EL (cell line): ENCODE measurements at regions not wholly inside any gene's neighbourhood (a gene's known extent, or its start where the extent isn't known, plus 50 kb on each side); places are given as distances from the start of the nearest gene placed in this dataset.

Experiments
- DNase-seq: peaks from one replicate; pipeline ENCODE4 v3.0.0-alpha.2; 2016

DNA sequence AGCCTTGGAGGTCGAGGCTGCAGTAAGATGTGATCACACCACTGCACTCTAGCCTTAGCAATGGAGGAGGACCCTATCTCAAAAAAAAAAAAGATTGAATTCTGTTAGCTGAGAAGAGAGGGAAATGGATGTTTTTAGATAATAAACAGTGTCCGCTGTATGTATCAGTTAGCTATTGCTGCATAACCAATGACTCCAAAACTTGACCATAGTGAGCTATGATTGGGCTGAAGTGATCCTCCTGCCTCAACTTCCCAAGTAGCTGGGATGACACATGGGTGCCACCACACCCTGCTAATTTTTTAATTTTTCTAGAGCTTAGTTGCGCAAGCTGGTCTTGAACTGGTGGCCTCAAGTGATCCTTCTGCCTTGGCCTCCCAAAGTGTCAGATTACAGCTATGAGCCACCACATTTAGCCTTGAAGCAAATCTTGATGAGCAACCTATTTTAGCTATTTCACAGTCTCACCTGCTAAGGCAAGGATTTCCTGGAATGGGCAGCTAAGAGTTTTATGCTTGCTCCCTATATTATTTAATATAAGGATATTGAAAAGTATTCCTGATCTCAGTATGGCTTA is 68.3 kb upstream of the ATF7IP2 start:
- no peak for DNase-seq

DNA sequence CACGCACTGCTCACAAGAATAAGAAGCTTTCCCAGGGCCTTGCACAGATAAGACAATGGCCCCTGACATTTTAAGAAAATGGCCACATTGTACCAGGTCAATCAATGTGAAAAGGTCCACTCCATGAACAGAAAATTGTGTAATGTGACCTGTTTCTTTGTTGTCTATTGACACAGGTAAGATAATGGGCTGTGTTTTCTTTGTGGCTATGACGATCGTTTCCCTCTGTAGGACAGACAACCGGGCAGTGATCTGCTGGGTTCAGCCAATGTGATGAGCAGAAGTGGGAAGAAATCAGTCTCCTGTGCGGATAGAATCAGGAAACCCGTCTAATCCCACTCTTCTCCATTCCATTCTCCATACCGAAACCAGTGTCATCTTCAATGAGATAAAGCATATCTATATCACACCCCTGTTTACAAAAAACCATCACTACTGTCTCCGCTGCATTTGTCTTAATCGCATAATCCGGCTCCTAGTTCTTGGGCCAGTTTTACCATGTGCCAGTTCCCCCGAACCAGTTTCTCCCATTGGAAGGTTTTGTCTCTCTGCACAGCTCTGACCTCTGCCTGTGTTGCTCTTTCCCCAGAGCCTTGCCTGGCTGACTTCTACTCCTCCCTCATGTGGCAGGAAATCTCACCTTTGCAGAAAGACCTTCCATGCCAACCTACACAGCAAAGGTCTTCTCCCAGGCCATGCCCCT is 66.9 kb upstream of the ATF7IP2 start:
- DNase-seq: no peak

DNA sequence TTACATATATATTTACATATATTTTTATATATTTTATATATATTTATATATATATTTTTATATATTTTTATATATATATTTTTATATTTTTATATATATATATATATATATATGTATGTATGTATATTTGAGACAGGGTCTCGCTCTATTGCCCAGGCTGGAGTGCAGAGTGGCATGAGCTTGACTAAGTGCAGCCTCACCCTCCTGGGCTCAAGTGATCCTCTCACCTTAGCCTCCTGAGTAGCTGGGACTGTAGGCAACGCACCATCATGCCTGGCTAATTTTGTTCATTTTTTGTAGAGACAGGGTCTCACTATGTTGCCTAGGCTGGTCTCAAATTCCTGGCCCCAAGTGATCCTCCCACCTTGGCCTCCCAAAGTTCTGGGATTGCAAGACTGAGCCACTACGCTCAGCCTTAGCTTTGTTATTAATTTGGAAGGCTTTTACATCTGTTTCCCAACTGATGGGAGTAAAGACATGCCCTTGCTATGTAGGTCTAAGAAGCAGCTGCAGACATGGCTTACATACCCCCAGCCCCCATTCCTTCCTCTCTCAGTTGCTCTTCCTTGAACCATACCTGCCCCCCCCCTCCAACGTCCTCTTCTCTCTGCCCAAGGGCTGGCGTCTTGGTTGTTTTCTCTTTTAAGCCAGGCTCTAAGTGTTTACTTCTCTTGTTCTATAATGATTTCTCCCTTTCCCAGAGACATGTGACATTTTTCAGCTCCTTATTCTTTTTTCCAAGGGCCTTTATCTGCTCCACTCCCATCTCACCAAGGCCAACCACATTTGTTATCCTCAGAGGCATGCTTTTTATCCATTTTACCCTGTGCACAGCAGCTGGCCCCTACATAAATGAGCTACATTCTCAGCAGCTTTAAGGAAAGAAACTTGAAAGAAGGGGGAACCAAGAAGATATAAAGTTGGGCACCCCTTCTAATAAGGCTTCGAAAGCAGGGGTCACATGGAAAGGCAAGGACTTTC is 64.2 kb upstream of the ATF7IP2 start:
- no peak for DNase-seq

DNA sequence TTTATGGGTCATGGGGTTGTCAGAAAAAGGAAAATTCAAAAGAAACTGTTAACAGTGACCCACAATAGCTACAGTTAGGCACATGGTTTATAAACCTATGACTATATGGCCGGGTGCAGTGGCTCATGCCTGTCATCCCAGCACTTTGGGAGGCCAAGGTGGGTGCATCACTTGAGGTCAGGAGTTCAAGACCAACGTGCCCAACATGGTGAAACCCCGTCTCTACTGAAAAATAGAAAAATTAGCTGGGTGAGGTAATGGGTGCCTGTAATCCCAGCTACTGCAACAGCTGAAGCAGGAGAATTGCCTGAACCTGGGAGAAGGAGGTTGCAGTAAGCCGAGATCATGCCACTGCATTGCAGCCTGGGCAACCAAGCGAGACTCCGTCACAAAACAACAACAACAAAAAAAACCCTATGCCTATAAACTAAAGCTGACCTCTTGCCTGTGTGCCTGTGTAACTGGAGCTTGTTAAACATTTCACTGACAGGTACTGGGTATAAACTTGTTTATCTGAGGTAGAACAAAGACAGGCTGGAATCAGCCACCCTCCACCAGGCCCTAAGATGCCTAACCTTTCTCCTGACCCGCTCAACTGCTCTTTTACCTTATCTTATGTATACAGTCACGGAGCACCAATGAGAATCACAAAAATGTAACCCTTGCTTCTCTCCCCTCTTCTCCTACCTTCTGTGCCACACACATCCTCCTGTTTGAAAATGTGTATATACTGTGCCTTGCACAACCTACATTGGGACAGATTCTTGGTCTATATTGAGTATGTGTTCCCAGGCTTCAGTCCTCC is 62.9 kb upstream of the ATF7IP2 start:
- DNase-seq: no peak

DNA sequence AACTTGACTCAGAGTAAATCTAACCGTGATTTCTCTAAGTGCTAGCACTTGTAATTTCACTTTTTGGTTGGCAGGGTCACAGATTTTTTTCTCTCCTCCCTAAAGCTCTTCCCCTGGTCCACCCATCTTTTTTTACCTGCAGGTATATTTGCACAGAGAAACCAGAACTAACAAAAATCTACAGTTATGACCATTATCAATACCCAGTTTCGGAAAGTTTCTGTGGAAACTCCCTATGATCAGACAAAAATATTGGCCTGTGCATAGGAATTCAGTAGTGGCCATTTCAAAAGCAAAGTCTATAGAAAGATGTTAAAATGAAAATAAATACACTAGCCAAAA is 62.4 kb upstream of the ATF7IP2 start:
- DNase-seq: no peak

DNA sequence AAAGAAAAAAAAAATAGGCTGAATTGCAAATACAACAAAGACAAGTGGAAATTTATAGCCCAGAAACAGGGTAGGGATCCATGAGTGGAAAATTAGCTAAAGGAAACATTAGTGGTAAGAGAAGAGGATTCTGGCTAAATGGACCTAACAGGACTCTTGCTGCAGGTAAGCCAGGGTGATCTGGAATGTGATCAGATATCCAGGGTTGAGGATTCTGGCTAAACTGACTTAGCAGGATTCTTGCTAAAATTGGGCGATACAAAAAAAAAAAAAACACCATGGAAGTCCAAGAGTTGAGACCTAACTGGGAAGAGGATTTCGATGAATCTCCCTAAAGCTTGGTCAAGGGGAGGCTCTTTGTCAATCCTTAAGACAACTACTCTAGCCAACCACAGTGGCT is 61.7 kb upstream of the ATF7IP2 start:
- no peak for DNase-seq

DNA sequence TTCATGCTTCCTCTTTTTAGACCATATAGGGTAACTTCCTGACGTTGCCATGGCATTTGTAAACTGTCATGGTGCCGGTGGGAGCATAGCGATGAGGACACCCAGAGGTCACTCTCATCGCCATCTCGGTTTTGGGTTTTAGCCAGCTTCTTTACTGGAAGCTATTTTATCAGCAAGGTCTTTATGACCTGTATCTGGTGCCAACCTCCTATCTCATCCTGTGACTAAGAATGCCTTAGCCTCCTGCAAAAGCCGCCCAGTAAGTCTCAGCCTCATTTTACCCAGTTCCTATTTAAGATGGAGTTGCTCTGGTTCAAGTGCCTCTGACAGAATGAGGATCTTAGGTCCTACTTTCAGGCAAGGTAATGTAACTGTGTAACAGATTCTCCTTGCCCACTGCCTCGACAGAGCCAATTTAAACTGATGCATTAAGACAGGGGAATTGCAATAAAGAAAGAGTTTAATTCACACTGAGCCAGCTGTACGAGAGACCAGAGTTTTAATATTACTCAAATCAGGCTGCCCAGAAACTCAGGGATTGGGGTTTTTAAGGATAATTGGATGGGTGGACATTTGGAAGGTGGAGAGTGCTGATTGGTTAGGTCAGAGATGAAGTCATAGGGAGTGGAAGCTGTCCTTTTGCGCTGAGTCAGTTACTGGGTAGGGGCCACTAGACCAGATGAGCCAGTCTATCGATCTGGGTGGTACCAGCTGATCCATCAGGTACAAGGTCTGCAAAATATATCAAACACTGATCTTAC is 59.9 kb upstream of the ATF7IP2 start:
- DNase-seq: no peak

DNA sequence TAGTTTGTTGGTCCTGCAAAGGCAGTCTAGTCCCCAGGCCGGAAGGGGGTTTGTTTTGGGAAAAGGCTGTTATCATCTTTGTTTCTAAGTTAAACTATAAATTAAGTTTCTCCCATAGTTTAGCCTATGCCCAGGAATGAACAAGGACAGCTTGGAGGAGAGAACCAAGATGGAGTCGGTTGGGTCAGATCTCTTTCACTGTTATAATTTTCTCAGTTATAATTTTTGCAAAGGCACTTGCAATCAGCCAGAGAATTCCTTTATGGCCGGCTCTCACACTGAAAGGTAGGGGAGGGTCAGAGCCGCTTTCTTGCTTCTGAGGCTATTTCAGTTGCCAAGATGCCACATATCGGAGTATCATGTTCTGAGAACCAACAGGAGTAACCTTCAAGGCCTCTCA is 59.2 kb upstream of the ATF7IP2 start:
- no peak for DNase-seq

DNA sequence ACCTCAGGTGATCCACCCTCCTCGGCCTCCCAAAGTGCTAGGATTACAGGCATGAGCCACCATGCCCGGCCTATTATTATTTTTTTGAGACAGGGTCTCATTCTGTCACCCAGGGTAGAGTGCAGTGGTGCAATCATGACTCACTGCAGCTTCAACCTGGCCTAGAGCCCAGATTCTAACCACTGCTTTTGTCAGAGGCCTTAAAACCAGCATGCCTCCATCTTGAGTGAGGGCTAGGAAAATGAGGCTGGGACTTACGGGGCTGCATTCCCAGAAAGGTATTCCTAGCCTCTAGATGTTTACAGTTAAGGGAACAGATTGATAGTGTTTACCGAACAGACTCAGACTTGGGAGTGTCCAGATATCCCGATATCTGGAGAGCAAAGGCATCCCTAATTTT is 57.6 kb upstream of the ATF7IP2 start:
- peak; percentile 75 for DNase-seq

DNA sequence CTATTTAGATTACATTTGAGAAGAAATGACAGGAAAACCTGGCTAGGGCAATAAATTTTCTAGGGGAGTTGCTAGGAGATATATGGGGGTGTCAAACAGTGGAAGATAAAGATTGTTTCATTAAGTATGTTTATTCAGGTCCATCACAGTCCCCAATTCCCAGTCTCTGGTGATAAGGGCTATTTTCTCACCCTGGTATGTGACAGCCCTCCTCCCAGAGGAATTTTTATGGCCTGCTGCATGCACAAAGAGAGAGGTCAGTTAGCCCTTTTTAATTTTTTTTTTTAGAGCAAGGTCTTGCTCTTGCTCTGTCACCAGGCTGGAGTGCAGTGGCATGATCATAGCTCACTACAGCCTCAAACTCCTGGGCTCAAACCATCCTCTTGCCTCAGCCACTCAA is 53.6 kb upstream of the ATF7IP2 start:
- DNase-seq: no peak

DNA sequence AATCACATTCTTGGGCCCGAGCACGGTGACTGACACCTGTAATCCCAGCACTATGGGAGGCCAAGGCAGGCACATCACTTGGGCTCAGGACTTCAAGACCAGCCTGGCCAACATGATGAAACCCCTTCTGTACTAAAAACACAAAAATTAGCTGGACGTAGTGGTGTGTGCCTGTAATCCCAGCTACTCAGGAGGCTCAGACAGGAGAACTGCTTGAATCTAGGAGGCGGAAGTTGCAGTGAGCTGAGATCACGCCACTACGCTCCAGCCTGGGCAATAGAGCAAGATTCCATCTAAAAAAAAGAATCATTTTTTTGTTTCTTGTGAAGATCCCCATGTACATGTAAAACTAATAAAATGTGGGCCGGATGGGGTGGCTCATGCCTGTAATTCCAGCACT is 53.1 kb upstream of the ATF7IP2 start:
- DNase-seq: no peak

DNA sequence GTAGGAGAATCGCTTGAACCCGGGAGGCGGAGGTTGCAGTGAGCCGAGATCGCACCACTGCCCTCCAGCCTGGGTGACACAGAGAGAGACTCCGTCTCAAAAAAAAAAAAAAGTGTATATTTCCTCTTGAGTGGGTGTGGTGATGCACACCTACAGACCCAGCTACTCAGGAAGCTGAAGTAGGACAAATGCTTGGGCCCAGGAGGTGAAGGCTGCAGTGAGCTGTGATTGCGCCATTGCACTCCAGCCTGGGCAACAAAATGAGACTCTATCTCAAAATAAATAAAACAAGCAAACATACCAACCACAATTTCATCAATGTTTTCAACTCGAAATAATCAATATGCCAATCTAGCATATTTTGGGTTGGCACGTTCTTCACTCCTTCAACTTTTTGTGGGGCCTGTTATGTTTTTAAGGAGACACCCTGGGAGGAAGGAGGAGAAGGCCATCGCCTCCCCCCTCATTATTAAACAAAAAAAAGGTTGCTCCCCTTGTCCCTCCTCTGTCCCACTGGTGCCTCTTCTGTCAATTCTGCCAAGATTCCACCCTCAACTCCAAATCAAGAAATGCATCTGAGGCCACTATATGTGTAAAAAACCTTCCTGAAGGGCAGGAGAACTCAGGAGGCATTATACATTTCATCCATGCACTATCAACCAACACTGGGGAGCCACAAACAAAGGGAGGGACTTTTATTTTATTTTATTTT is 52.4 kb upstream of the ATF7IP2 start:
- DNase-seq: no peak

DNA sequence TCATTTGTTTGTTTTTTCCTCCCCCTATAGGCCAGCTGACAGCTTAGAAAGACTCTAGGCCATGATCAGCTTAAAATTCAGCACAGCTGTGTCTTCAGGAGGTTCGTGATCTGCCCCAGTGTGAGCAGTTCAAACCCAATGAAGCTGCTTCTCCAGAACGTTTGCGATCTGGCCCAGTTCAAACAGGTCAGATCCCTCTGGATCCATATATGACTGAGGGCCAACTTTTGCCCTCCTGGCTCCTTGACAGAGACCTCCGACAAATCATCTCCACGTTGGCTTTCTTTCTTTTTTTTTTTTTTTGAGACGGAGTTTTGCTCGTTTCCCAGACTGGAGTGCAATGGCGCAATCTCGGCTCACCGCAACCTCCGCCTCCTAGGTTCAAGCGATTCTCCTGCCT is 50.2 kb upstream of the ATF7IP2 start:
- no peak for DNase-seq
